Skeletal muscle tissue (tissue), 3 donors: ENCODE measurements at regions not wholly inside any gene's neighbourhood (a gene's known extent, or its start where the extent isn't known, plus 50 kb on each side); places are given as distances from the start of the nearest gene placed in this dataset.
"Not testable (repeated sequence)": the region's sequence is repeated elsewhere in the genome, so short reads cannot be mapped to it uniquely, and the experiment has no call there.

ENCODE experiments used
- H3K27ac ChIP-seq: one replicate; pipeline ENCODE4 v1.7.0; 2013; ENCODE audit warnings: mild to moderate bottlenecking, low read depth, low read length, inconsistent platforms
- H3K27me3 ChIP-seq, 3 donors: one replicate each; pipeline ENCODE4 v1.7.0; 2013; ENCODE audit warnings: low read length in 3 of 3; ENCODE audit not compliant: control insufficient read depth in 3 of 3, insufficient read depth in 3 of 3
- H3K36me3 ChIP-seq, 3 donors: one replicate each; pipeline ENCODE4 v1.7.0; 2013; ENCODE audit warnings: low read length in 3 of 3; ENCODE audit not compliant: control insufficient read depth in 3 of 3, insufficient read depth in 3 of 3
- H3K4me1 ChIP-seq, 3 donors: one replicate each; pipeline ENCODE4 v1.7.0; 2013; ENCODE audit warnings: low read length in 3 of 3, mild to moderate bottlenecking in 3 of 3; ENCODE audit not compliant: control insufficient read depth in 3 of 3, insufficient read depth in 3 of 3
- H3K4me3 ChIP-seq, 3 donors: one replicate each; pipeline ENCODE4 v1.7.0; 2013; ENCODE audit warnings: low read length in 3 of 3
- H3K9ac ChIP-seq, 3 donors: one replicate each; pipeline ENCODE4 v1.7.0; 2013; ENCODE audit warnings: low read length in 3 of 3, mild to moderate bottlenecking in 3 of 3, moderate library complexity in 2 of 3, low read depth in 1 of 3
- H3K9me3 ChIP-seq, 3 donors: one replicate each; pipeline ENCODE4 v1.7.0; 2013; ENCODE audit warnings: low read length in 3 of 3; ENCODE audit not compliant: control insufficient read depth in 3 of 3
- donor health status: Osteomylitis.

DNA sequence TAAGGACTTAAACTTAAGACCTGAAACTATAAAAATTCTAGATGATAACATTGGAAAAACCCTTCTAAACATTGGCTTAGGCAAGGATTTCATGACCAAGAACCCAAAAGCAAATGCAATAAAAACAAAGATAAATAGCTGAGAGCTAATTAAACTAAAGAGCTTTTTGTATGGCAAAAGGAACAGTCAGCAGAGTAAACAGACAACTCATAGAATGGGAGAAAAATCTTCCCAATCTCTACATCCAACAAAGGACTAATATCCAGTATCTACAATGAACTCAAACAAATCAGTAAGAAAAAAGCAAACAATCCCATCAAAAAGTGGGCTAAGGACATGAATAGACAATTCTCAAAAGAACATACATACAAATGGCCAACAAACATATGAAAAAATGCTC is 316.1 kb downstream of the HGF start:
- not testable (repeated sequence) for H3K36me3 ChIP-seq, H3K9ac ChIP-seq, H3K4me3 ChIP-seq, H3K9me3 ChIP-seq, H3K27ac ChIP-seq, H3K27me3 ChIP-seq, H3K4me1 ChIP-seq

DNA sequence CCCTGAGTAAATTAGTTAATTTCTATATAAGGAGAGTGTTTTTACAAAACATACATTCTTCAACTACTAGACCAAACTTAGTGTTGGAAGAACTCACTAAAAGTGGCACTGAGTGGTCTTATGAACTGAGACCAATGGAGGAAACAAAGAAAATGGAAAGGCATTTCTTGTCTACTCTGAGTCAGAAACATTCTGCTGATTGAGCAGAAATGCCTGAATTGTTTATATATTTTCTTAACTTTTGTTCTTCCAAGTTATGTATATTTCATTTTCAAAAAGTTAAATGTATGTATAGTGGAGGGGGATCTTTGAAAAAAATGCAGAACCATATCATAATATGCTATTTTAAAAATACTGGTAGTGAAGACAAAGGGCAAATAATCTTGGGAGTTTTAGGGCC is 320.7 kb downstream of the HGF start:
- no peaks in the 10 kb centered on the region for H3K27me3 ChIP-seq

DNA sequence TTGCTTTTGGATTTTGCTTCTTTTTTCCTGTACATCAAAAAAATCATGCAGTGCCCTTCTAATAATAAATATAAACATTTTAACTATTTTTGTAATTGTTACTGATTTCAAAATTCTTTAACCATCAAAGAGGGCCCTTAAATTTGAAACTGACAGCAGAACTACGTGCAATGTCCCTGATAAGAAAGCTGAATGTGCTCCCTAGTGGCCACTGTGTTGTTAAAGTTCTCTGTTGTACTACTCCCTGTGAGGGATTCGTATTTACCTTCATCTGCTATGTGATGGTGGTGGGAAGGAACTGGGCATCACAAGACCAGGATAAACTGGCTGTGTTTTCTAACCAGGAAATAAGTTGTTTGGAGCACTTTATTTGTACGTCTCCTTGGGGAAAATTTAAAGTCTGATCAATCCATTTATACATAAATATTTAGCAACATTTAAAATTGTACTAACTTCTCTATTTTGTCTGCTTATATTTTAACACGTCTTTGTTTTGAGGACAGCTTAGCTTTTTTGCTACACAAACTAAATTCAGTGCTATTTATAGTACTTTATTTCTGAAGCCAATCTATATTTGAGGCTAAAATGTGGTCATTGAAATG is 322.4 kb downstream of the HGF start:
- H3K27ac ChIP-seq = no peak overlapping the region
- no peak overlapping the region for H3K4me3 ChIP-seq
- H3K9ac ChIP-seq = no peak overlapping the region
- no peaks in the 10 kb centered on the region for H3K36me3 ChIP-seq
- H3K27me3 ChIP-seq = no peaks in the 10 kb centered on the region
- no peaks in the 10 kb centered on the region for H3K4me1 ChIP-seq
- no peaks in the 10 kb centered on the region for H3K9me3 ChIP-seq

More for the DNA sequence above, 320.7 kb downstream of the HGF start:
- H3K9me3 ChIP-seq = no peaks in the 10 kb centered on the region
- no peaks in the 10 kb centered on the region for H3K4me1 ChIP-seq
- H3K4me3 ChIP-seq = no peak overlapping the region
- no peak overlapping the region for H3K9ac ChIP-seq
- no peaks in the 10 kb centered on the region for H3K36me3 ChIP-seq
- no peak overlapping the region for H3K27ac ChIP-seq

DNA sequence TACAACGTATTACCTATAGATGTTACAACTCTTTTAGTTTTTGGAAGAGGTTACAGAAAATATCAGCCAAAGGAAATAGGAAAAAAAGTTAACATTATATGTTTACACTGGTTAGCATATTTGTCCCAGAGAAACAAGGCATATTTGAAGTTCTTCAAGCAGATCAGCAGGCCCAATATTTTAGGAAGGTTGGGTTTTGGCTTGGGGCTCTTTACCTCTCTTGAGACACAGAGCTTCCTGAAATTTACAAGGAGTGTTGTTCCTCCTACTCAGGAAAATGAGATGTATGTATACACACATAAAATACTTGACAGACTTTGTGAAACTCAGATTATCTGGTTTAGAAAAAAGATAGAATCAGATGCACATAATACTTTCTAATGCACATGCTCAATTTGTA is 323.6 kb downstream of the HGF start:
- no peaks in the 10 kb centered on the region for H3K4me1 ChIP-seq
- H3K9ac ChIP-seq = no peak overlapping the region
- H3K4me3 ChIP-seq = no peak overlapping the region
- no peak overlapping the region for H3K27ac ChIP-seq
- no peaks in the 10 kb centered on the region for H3K36me3 ChIP-seq
- no peaks in the 10 kb centered on the region for H3K27me3 ChIP-seq
- no peaks in the 10 kb centered on the region for H3K9me3 ChIP-seq

DNA sequence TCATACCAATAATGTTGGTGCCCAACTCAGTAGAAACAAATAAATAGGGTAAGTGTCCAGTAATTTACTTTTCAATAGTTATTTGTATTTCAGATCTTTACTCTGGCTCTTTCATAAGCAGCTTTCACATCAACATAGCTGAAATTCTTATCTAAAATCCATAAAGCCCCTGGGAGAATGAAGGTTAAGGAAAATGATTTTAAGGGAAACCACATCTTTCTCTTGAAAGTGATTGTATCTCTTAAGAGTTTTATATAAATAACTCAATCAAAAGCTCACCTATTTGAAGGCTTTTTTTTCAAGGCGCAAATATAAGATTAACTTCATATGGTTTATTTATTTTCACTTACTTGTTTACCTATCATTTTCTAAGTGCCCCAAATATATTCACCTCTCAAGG is 324.4 kb downstream of the HGF start:
- no peaks in the 10 kb centered on the region for H3K9me3 ChIP-seq
- H3K9ac ChIP-seq = no peak overlapping the region
- no peak overlapping the region for H3K27ac ChIP-seq
- H3K4me1 ChIP-seq = no peaks in the 10 kb centered on the region
- H3K36me3 ChIP-seq = no peaks in the 10 kb centered on the region
- H3K27me3 ChIP-seq = no peaks in the 10 kb centered on the region
- H3K4me3 ChIP-seq = no peak overlapping the region

DNA sequence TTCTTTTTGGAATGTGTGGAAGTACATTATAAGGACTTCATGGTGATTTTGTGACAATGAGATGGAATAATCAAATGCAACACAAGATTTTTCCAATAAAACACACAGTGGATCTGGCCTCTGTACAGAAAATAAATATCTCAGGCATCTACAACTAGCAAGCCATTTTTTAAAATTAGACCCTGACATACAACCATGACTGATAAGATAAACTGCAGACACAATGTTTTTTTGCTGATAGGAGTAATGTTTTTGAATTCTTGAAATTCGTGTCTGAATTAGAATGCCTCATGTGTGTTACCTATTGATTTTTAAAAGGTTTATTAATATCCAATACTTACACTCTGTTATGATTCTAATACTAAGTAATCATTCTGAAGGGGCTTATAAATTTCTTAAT is 328.1 kb downstream of the HGF start:
- Histone ChIP-seq H3K27me3 (no peaks in the 10 kb centered on the region), H3K36me3 (no peaks in the 10 kb centered on the region), H3K9me3 (no peaks in the 10 kb centered on the region), H3K4me3 (no peak overlapping the region), H3K27ac (no peak overlapping the region), H3K4me1 (no peaks in the 10 kb centered on the region), H3K9ac (no peak overlapping the region)

DNA sequence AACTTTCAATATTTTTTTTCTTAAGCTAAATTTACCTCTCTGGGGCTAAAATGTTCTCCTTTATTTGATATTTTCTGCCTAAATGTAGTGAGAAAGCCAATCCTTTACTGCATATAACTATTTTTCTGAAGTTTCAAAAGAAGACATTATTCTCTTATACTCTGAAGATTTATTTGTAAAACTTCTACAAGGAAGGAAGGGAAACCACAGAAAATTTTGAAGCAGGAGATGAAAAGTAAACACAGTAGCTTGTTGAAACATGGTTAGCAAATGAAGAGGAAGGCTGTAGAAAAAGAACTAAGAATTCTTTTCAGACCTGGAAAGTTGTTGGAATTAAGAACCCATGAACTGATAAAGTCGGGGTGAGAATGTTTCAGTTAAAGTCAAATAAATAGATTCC is 330.3 kb downstream of the HGF start:
- Histone ChIP-seq H3K27ac (no peak overlapping the region), H3K9ac (no peak overlapping the region), H3K9me3 (no peaks in the 10 kb centered on the region), H3K36me3 (no peaks in the 10 kb centered on the region), H3K4me1 (no peaks in the 10 kb centered on the region), H3K27me3 (no peaks in the 10 kb centered on the region), H3K4me3 (no peak overlapping the region)

DNA sequence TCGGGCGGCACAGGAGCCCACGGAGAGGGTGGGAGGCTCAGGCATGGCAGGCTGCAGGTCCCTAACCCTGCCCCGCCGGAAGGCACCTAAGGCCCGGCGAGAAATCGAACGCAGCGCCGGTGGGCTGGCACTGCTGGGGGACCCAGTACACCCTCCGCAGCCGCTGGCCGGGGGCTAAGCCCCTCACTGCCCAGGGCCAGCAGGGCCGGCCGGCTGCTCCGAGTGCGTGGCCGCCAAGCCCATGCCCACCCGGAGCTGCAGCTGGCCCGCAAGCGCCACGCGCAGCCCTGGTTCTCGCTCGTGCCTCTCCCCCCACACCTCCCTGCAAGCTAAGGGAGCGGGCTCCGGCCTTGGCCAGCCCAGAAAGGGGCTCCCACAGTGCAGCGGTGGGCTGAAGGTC is 332.7 kb downstream of the HGF start:
- H3K4me1 ChIP-seq, H3K9ac ChIP-seq, H3K9me3 ChIP-seq, H3K36me3 ChIP-seq, H3K27me3 ChIP-seq, H3K4me3 ChIP-seq, H3K27ac ChIP-seq: not testable (repeated sequence)

DNA sequence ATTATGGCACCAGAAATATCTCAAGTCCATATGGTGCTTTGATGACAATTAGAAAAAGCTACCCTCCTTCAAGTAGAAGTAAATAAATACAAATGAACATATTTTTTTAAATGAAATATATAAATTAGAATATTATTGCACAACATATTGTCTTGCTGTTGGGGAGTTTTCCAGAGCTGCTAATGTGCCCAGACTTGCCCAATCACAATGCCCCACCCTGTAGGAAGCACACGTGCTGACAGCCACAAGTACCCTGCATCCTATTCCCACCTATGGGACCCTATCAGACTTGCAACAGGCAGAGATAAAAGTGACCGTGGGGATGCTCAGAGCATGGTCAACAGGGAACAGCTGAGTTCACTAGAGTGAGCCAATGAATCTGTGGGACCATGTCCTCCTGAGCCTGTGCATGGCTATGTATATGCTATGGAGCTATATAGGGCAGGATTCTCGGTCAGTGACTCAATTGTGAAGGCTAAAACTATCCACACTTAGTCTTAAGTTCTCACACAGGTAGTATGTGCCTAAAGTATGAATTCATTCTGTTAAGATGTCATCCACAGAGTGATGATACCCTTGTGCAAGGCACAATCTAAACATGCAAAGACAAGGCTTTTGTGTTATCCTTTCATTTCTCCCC is 336.0 kb downstream of the HGF start:
- Histone ChIP-seq H3K27ac (no peak overlapping the region), H3K36me3 (no peaks in the 10 kb centered on the region), H3K4me1 (no peaks in the 10 kb centered on the region), H3K27me3 (no peaks in the 10 kb centered on the region), H3K9ac (no peak overlapping the region), H3K9me3 (no peaks in the 10 kb centered on the region), H3K4me3 (no peak overlapping the region)

DNA sequence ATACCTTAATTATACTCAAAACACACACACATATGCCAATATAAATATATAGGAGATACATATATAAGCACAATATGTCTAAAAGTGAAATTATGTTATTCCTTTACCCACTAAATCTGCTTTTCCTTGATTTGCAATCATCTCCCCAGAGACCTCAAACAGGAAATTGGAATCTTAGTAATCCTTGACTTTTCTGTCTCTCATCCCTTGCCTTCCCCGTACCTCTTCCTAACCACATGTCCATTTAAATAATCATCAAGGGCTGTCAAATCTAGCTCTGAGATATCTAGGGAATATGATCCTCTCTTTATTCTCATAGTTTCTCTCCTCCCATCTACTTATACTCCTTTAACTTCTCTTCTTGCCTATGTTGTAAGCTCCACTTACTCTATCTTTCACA is 336.6 kb downstream of the HGF start:
- Histone ChIP-seq H3K36me3 (no peaks in the 10 kb centered on the region), H3K9ac (no peak overlapping the region), H3K27me3 (no peaks in the 10 kb centered on the region), H3K27ac (no peak overlapping the region), H3K9me3 (no peaks in the 10 kb centered on the region), H3K4me3 (no peak overlapping the region), H3K4me1 (no peaks in the 10 kb centered on the region)
